Thyroid gland (tissue), 4 donors: ENCODE measurements at regions not wholly inside any gene's neighbourhood (a gene's known extent, or its start where the extent isn't known, plus 50 kb on each side); places are given as distances from the start of the nearest gene placed in this dataset.

Experiments
- DNase-seq, 2 donors: peaks; one replicate each; pipeline ENCODE4 v3.0.0-alpha.2; 2019
- H3K27ac ChIP-seq, 3 donors: fragments of 200-600 bp; sonication (generic); 1 replicate in 2 of 3; 2 replicates in 1 of 3; pipeline ENCODE4 v1.5.1; 2016 to 2019; ENCODE audit warnings: mild to moderate bottlenecking in 1 of 3, moderate library complexity in 1 of 3
- H3K27me3 ChIP-seq: fragments of 200-600 bp; sonication (generic); one replicate; pipeline ENCODE4 v1.5.1; 2019
- H3K36me3 ChIP-seq, 2 donors: fragments of 200-600 bp; sonication (generic); one replicate each; pipeline ENCODE4 v1.5.1; 2016 to 2019
- H3K4me1 ChIP-seq, 2 donors: fragments of 200-600 bp; sonication (generic); one replicate each; pipeline ENCODE4 v1.5.1; 2017 to 2019
- H3K4me3 ChIP-seq, 3 donors: fragments of 200-600 bp; sonication (generic); replicated peaks in 1 of 3; 1 replicate in 2 of 3; 2 replicates in 1 of 3; pipeline ENCODE4 v1.5.1; 2016; ENCODE audit warnings: mild to moderate bottlenecking in 1 of 3
- H3K9me3 ChIP-seq: fragments of 200-600 bp; sonication (generic); one replicate; pipeline ENCODE4 v1.5.1; 2017
- POLR2A ChIP-seq, 2 donors: fragments of 450-650 bp; IDR thresholded peaks; one replicate each; pipeline ENCODE4 v1.6.1; 2017; ENCODE audit warnings: antibody characterized with exemption in 2 of 2, mild to moderate bottlenecking in 2 of 2, moderate library complexity in 1 of 2
- WGBS, 2 donors: methylation state at CpG; one replicate each; pipeline ENCODE4 v1.1.5; 2017; 5-methylcytosine and 5-hydroxymethylcytosine counted together
- intact Hi-C: fragments of 100-400 bp; cut with DNase I; formaldehyde crosslinking; loops from one replicate; pipeline ENCODE4 v1.15.1; 2023
- TF ChIP-seq, protein P1 (sequence below), 6 experiments: fragments of 200-600 bp in 3 of 6; fragments of 450-650 bp in 3 of 6; sonication (generic) in 3 of 6; IDR thresholded peaks; one replicate each; pipeline ENCODE4 v1.5.1; 2016 to 2019; ENCODE audit warnings: antibody characterized with exemption in 6 of 6, mild to moderate bottlenecking in 2 of 6, inconsistent platforms in 1 of 6, moderate library complexity in 1 of 6

DNA sequence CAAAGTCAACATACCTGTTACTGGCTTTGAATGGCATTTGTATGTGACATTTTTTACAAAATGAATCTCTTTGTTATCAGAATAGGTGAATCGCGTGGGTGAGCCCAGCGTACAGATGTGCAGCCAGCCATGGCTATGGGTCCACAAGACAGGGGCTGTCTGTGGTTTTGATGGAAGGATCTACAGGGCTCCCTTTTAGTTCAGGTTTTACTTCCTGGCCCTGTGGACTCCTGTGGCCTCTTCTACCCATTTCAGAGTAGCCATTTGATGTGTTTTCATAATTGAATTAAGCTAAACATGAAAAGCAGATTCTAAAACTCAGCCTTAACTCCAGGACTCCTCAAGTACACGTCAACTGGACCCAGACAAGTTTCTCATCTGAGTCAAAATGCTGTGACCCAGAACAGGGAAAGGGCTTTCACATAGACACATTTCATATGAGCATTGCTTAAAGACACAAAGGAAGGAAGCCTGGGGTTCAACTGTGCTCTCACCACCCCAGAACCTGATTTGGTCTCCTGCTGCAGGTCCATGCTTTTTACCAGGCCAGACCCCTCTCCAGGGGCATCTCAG lies 105.3 kb upstream of the NAA20 start:
- TF ChIP-seq, protein P1, sequence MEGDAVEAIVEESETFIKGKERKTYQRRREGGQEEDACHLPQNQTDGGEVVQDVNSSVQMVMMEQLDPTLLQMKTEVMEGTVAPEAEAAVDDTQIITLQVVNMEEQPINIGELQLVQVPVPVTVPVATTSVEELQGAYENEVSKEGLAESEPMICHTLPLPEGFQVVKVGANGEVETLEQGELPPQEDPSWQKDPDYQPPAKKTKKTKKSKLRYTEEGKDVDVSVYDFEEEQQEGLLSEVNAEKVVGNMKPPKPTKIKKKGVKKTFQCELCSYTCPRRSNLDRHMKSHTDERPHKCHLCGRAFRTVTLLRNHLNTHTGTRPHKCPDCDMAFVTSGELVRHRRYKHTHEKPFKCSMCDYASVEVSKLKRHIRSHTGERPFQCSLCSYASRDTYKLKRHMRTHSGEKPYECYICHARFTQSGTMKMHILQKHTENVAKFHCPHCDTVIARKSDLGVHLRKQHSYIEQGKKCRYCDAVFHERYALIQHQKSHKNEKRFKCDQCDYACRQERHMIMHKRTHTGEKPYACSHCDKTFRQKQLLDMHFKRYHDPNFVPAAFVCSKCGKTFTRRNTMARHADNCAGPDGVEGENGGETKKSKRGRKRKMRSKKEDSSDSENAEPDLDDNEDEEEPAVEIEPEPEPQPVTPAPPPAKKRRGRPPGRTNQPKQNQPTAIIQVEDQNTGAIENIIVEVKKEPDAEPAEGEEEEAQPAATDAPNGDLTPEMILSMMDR (IDR thresholded peaks at IDR 0.05), result no peak
- no peak for TF ChIP-seq POLR2A (IDR thresholded peaks at IDR 0.05)
- H3K4me1 ChIP-seq, result peaks cover 0 to 46% of the 10 kb centered on the region in 2 donors
- intact Hi-C loops, result no loop called here

DNA sequence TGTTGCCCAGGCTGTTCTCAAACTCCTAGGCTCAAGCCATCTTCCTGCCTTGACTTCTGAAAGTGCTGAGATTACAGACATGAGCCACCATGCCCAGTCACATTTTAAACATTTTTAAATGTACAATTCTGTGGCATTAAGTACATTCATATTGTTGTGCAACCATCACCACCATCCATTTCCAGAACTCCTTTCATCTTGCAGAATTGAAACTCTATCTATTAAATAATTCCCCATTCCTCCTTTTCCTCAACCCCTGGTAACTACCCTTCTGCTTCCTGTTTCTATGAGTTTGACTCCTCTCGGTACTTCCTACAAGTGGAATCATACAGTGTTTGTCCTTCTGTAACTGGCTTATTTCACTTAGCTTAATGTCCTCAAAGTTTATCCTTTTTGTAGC lies 103.8 kb upstream of the NAA20 start:
- no peaks in the 10 kb centered on the region for H3K36me3 ChIP-seq
- TF ChIP-seq, protein P1 (IDR thresholded peaks at IDR 0.05), result no peak
- TF ChIP-seq POLR2A (IDR thresholded peaks at IDR 0.05), result no peak
- H3K9me3 ChIP-seq, result no peaks in the 10 kb centered on the region
- no peak for DNase-seq
- no peak overlapping the region for H3K4me3 ChIP-seq
- intact Hi-C loops, result no loop called here
- H3K27me3 ChIP-seq, result no peaks in the 10 kb centered on the region
- 85 to 86% methylated on average over 1 of the region's 1 CpG for WGBS, 2 donors
- H3K27ac ChIP-seq, result no peak overlapping the region
- peaks cover 0 to 40% of the 10 kb centered on the region in 2 donors for H3K4me1 ChIP-seq

More for the DNA sequence above, 105.3 kb upstream of the NAA20 start:
- no peak for DNase-seq
- Histone ChIP-seq H3K4me3 (no peak overlapping the region), H3K27ac (no peak overlapping the region), H3K36me3 (no peaks in the 10 kb centered on the region), H3K27me3 (no peaks in the 10 kb centered on the region), H3K9me3 (no peaks in the 10 kb centered on the region)
- 75 to 81% methylated on average over 4 of the region's 4 CpGs for WGBS, 2 donors

DNA sequence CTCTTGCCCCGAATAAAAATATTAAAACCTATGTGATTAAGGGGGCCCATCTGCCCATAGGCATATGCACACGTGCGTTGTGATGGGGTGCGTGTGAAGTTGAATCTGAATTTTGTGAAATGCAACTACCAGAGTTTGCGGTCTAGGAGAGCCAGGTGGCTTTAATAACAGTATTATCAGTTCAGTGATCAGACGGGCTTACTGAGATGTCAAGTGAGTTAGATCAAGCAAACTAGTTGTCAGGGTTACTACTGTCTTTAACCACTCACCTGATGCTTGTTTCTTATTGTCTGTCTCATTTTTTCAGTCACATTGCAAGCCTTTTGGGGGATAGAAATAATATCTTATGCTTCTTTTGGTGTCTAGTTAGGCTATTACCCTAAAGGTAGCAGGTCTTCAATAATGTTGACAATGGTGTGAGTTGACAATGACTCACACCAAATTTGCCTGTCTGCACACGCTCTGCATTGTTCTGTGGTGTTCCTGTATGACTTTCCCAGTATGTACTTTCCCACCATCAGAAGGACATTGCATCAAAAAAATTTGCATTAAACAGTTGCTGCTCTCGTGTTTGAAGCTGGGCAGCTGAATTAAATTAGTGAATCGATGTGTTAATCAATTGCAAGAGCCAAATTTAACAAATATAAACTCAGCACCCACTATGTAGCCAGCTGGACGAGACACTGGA lies 103.1 kb upstream of the NAA20 start:
- Histone ChIP-seq H3K4me3 (no peak overlapping the region), H3K36me3 (no peaks in the 10 kb centered on the region), H3K9me3 (no peaks in the 10 kb centered on the region), H3K27me3 (no peaks in the 10 kb centered on the region), H3K4me1 (peaks cover 0 to 37% of the 10 kb centered on the region in 2 donors), H3K27ac (no peak overlapping the region)
- intact Hi-C loops, result no loop called here
- DNase-seq, result no peak
- 77 to 79% methylated on average over 10 of the region's 10 CpGs for WGBS, 2 donors
- TF ChIP-seq, protein P1 (IDR thresholded peaks at IDR 0.05), result no peak
- TF ChIP-seq POLR2A (IDR thresholded peaks at IDR 0.05), result no peak

DNA sequence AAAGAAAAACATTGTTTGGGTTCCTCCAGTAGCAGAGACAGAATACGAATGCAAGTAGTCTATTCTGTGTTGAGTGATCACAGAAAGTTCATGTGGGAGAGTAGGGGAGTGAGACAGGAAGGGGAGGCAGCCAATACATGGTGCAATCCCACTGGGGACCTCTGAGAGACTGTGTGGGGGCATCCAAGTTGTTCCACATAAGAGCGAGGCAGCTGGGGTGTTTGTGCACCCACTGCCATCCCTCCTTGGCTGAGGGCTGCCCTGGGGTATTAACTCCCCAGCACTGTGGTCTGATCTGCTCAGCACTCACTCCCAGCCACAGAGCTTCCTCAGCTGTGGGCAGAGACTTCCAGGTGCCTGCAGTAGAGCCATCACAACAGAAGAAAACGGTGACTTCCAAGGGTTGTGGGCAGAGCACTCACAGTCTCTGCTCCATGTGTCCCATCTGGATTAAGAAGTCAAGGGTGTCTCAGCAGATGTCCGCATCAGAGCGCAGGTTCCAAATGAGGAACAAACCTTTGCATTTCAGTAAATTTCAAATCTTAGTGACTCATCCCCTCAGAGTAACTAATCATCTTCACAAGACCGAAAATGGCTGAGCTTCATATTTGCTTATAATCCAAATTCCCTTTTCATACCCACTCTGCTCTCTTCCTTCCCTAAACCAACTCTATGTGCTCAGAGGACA lies 101.9 kb upstream of the NAA20 start:
- no peaks in the 10 kb centered on the region for H3K27me3 ChIP-seq
- intact Hi-C loops, result no loop called here
- no peak for DNase-seq
- TF ChIP-seq POLR2A (IDR thresholded peaks at IDR 0.05), result no peak
- TF ChIP-seq, protein P1 (IDR thresholded peaks at IDR 0.05), result no peak
- 70 to 79% methylated on average over 6 of the region's 6 CpGs for WGBS, 2 donors
- no peak overlapping the region for H3K27ac ChIP-seq
- H3K4me3 ChIP-seq, result no peak overlapping the region
- no peaks in the 10 kb centered on the region for H3K9me3 ChIP-seq
- no peaks in the 10 kb centered on the region for H3K36me3 ChIP-seq
- peaks cover 0 to 25% of the 10 kb centered on the region in 2 donors for H3K4me1 ChIP-seq
